ENCODE measurements at regions not wholly inside any gene's neighbourhood (a gene's known extent, or its start where the extent isn't known, plus 50 kb on each side); places are given as distances from the start of the nearest gene placed in this dataset.

DNA sequence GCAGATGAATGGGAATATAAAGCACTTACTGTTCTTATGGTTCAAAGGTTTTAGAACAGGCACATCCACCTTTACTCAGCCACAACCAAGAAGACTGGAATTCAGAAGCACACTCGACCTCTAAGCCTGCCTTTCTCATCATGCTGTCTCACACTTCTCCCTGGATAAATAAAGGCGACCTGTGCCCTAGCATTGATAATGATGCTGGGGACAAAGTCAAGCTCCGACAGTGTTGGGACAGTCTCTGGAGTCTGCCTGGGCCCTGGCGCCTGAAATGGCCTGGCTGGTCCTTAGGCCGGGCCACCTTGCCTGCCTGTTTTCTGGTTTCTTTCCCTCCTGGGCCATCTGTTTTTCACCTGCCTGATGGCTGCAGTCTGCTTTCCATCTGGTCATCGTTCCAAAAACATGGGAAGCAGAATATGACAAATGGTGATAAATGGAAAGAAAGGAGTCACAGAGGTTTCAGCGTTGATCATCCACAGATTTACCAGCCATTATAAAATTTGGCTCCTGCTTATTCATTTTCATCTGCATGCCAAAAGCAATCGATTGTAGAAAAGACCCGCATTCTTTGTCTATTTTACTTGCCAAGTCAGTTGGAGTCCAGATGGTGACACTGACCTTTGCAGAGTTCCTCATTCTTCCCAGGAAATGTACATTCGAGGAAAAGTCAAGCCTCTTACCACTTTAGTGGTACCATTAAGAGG, 91.2 kb upstream of the KCNJ15 start:
- H3K23ac ChIP-seq (ENCODE audit: low read depth, low read length) = no peak overlapping the region
- intact Hi-C loops (cut with micrococcal nuclease) = no loop called here
- 50% methylated on average over 2 of the region's 10 CpGs; no CpG with 5 or more reads in 1 of the 2 experiments for WGBS, 2 experiments (ENCODE audit: extremely low coverage in 2 of 2, insufficient read length in 1 of 2)
- in situ Hi-C loops (cut with MboI; ENCODE audit: low sequenced_read_pairs) = no loop called here
- no peak overlapping the region for H2AK9ac ChIP-seq (replicated peaks; ENCODE audit: low read depth, low read length, poor library complexity)
- H4K8ac ChIP-seq (ENCODE audit: low read depth in 2 of 2, low read length in 2 of 2) = no peak overlapping the region
- no peak overlapping the region for H4K91ac ChIP-seq (ENCODE audit: insufficient read depth, low read depth, low read length)
- H2AK5ac ChIP-seq (ENCODE audit: low read depth, low read length) = no peak overlapping the region; the same call in 1 of the 2 replicates
- dilution Hi-C loops (cut with HindIII; ENCODE audit: low sequenced_read_pairs, unreplicated experiment) = no loop called here
- no peak overlapping the region for H3K4me3 ChIP-seq (ENCODE audit: insufficient read depth, low read depth, low read length)
- TF ChIP-seq MAFK (IDR thresholded peaks at IDR 0.05; ENCODE audit: low read depth, low read length) = no peak
- no peak for TF ChIP-seq NFE2L2 (IDR thresholded peaks at IDR 0.05; ENCODE audit: low read depth, low read length)
- TF ChIP-seq SMC3 (IDR thresholded peaks at IDR 0.05; ENCODE audit: low read depth, low read length) = no peak
- TF ChIP-seq, protein P1, sequence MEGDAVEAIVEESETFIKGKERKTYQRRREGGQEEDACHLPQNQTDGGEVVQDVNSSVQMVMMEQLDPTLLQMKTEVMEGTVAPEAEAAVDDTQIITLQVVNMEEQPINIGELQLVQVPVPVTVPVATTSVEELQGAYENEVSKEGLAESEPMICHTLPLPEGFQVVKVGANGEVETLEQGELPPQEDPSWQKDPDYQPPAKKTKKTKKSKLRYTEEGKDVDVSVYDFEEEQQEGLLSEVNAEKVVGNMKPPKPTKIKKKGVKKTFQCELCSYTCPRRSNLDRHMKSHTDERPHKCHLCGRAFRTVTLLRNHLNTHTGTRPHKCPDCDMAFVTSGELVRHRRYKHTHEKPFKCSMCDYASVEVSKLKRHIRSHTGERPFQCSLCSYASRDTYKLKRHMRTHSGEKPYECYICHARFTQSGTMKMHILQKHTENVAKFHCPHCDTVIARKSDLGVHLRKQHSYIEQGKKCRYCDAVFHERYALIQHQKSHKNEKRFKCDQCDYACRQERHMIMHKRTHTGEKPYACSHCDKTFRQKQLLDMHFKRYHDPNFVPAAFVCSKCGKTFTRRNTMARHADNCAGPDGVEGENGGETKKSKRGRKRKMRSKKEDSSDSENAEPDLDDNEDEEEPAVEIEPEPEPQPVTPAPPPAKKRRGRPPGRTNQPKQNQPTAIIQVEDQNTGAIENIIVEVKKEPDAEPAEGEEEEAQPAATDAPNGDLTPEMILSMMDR (conservative IDR thresholded peaks at IDR 0.05; ENCODE audit: low read depth, low read length) = no peak
- TF ChIP-seq, protein P2, sequence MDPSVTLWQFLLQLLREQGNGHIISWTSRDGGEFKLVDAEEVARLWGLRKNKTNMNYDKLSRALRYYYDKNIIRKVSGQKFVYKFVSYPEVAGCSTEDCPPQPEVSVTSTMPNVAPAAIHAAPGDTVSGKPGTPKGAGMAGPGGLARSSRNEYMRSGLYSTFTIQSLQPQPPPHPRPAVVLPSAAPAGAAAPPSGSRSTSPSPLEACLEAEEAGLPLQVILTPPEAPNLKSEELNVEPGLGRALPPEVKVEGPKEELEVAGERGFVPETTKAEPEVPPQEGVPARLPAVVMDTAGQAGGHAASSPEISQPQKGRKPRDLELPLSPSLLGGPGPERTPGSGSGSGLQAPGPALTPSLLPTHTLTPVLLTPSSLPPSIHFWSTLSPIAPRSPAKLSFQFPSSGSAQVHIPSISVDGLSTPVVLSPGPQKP (IDR thresholded peaks at IDR 0.05; ENCODE audit: borderline replicate concordance, low read depth, low read length) = no peak
- no peak for TF ChIP-seq MAZ (IDR thresholded peaks at IDR 0.05; ENCODE audit: borderline replicate concordance, low read depth, low read length)
- TF ChIP-seq CHD1 (IDR thresholded peaks at IDR 0.05; ENCODE audit: low read depth, low read length) = no peak
- TF ChIP-seq MXI1 (IDR thresholded peaks at IDR 0.05; ENCODE audit: borderline replicate concordance, low read depth, low read length) = no peak
- TF ChIP-seq BHLHE40 (IDR thresholded peaks at IDR 0.05; ENCODE audit: low read depth, low read length) = no peak
- no peak for TF ChIP-seq RAD21 (IDR thresholded peaks at IDR 0.05; ENCODE audit: low read length)
- H2BK120ac ChIP-seq (ENCODE audit: low read depth, low read length) = no peak overlapping the region
- no peaks in the 10 kb centered on the region for H4K20me1 ChIP-seq (ENCODE audit: insufficient read depth, low read length)
- DNase-seq = peak; percentile 59
- peaks cover 5% of the 10 kb centered on the region for H3K4me1 ChIP-seq (ENCODE audit: control insufficient read depth, insufficient read depth, low read length)
- H3K4ac ChIP-seq (ENCODE audit: low read depth, low read length) = no peak overlapping the region
- ChIA-PET POLR2A (ENCODE audit: unreplicated experiment) (no interaction called here), CTCF (interaction anchor here (6.6 kb wide), 1 partner anchor 186 kb away, joined by 48 read pairs; no protein-coding TSS in a partner anchor)
- no peak overlapping the region for H3K56ac ChIP-seq (ENCODE audit: extremely low read depth, insufficient read depth, low read length)
- H2BK15ac ChIP-seq (ENCODE audit: low read depth, low read length) = no peak overlapping the region
- no peaks in the 10 kb centered on the region for H3K79me1 ChIP-seq (ENCODE audit: low read depth in 1 of 2, low read length in 2 of 2)
- no peak overlapping the region for H3K14ac ChIP-seq (replicated peaks; ENCODE audit: low read depth, low read length)
- no peak overlapping the region for H3K4me2 ChIP-seq (ENCODE audit: low read depth, low read length)
- peaks cover 3% of the 10 kb centered on the region; the same call in 1 of the 2 replicates for H3K9me1 ChIP-seq (ENCODE audit: insufficient read depth, low read length)
- H4K5ac ChIP-seq (ENCODE audit: low read depth, low read length) = no peak overlapping the region
- H3K18ac ChIP-seq (ENCODE audit: low read depth, low read length) = no peak overlapping the region
- no TSS peak for BruUV-seq (replicated peaks)
- H3K27me3 ChIP-seq (ENCODE audit: control insufficient read depth, insufficient read depth, low read length) = peaks cover 6% of the 10 kb centered on the region; the same call in 1 of the 2 replicates
- no peaks in the 10 kb centered on the region for H3K9me3 ChIP-seq (ENCODE audit: control insufficient read depth, insufficient read depth, low read length)
- ATAC-seq (ENCODE audit: low read depth) = peak; percentile 32; the same call in 1 of the 2 replicates
- H2BK20ac ChIP-seq (ENCODE audit: low read depth, low read length) = no peak overlapping the region
- no peaks in the 10 kb centered on the region for H3K36me3 ChIP-seq (ENCODE audit: control insufficient read depth, insufficient read depth, low read length)
- H2BK5ac ChIP-seq (ENCODE audit: low read depth, low read length, poor library complexity, severe bottlenecking) = no peak overlapping the region
- no peak overlapping the region for H2AFZ ChIP-seq (replicated peaks; ENCODE audit: low read length, poor library complexity)
- no peak overlapping the region for H3K9ac ChIP-seq (ENCODE audit: low read depth, low read length)
- no peak overlapping the region for H3K27ac ChIP-seq (ENCODE audit: insufficient read depth, low read length)

All from IMR-90 (cell line).